SK-N-SH (cell line): ENCODE measurements at regions not wholly inside any gene's neighbourhood (a gene's known extent, or its start where the extent isn't known, plus 50 kb on each side); places are given as distances from the start of the nearest gene placed in this dataset.

ENCODE experiments used
- CTCF ChIA-PET: fragments of 300-600, 350-600 bp; formaldehyde crosslinking; extraction: SDS; loops from one replicate; lab custom pipeline; 2021; lab: Yijun Ruan, JAX
- POLR2A ChIA-PET: fragments of 350-600 bp; sonication (Branson Sonifier 250); formaldehyde crosslinking; extraction: SDS; loops from one replicate; lab custom pipeline; 2020; ENCODE audit warnings: antibody characterized with exemption, inconsistent platforms; lab: Yijun Ruan, JAX
- DNase-seq: peaks from one replicate; pipeline ENCODE4 v3.0.0; 2012
- H2AFZ ChIP-seq: fragments of 200-600 bp; sonication (generic); 2 replicates; pipeline ENCODE4 v1.8.1; 2016; ENCODE audit warnings: antibody characterized with exemption, mild to moderate bottlenecking, low read depth
- H3F3A ChIP-seq: fragments of 200-600 bp; sonication (generic); replicated peaks from 2 replicates; pipeline ENCODE3; 2016; ENCODE audit warnings: antibody characterized with exemption, mild to moderate bottlenecking; ENCODE audit not compliant: insufficient read depth
- H3K27ac ChIP-seq, 2 experiments: fragments of 200-500 bp in 1 of 2; fragments of 200-600 bp in 1 of 2; sonication (Bioruptor generic) in 1 of 2; sonication (generic), shearing (Covaris generic) in 1 of 2; 2 replicates each; pipeline versions ENCODE4 v1.5.1 to v1.6.1; 2014 to 2016; ENCODE audit warnings: low read depth in 2 of 2, inconsistent platforms in 1 of 2, low read length in 1 of 2, mild to moderate bottlenecking in 1 of 2, mixed read lengths in 1 of 2
- H3K27me3 ChIP-seq: fragments of 200-600 bp; sonication (generic), shearing (Covaris generic); 2 replicates; pipeline ENCODE4 v1.6.1; 2016; ENCODE audit warnings: mixed run types; ENCODE audit not compliant: insufficient read depth
- H3K36me3 ChIP-seq, 2 experiments: fragments of 200-500 bp in 1 of 2; fragments of 200-600 bp in 1 of 2; sonication (Bioruptor generic) in 1 of 2; sonication (generic) in 1 of 2; replicated peaks in 1 of 2; 2 replicates each; pipeline versions ENCODE3 to v1.5.1; 2014 to 2016; ENCODE audit warnings: low read length in 1 of 2, mild to moderate bottlenecking in 1 of 2; ENCODE audit not compliant: insufficient read depth in 2 of 2, control insufficient read depth in 1 of 2
- H3K4me1 ChIP-seq, 2 experiments: fragments of 200-500 bp in 1 of 2; fragments of 200-600 bp in 1 of 2; sonication (Bioruptor generic) in 1 of 2; sonication (generic), shearing (Covaris generic) in 1 of 2; 2 replicates each; pipeline versions ENCODE4 v1.5.1 to v1.6.1; 2014 to 2016; ENCODE audit warnings: low read depth in 1 of 2, low read length in 1 of 2, mixed run types in 1 of 2; ENCODE audit not compliant: insufficient read depth in 2 of 2, control insufficient read depth in 1 of 2
- H3K4me2 ChIP-seq: fragments of 200-600 bp; sonication (generic), shearing (Covaris generic); 2 replicates; pipeline ENCODE4 v1.6.1; 2017; ENCODE audit warnings: mixed run types
- H3K4me3 ChIP-seq, 2 experiments: fragments of 200-500 bp in 1 of 2; fragments of 200-600 bp in 1 of 2; sonication (Bioruptor generic) in 1 of 2; sonication (generic), shearing (Covaris generic) in 1 of 2; 2 replicates each; pipeline versions ENCODE4 v1.5.1 to v1.8.1; 2014 to 2016; ENCODE audit warnings: low read depth in 2 of 2, inconsistent platforms in 1 of 2, low read length in 1 of 2, mild to moderate bottlenecking in 1 of 2, mixed read lengths in 1 of 2, moderate library complexity in 1 of 2
- H3K79me2 ChIP-seq: fragments of 200-600 bp; sonication (generic); 2 replicates; pipeline ENCODE4 v1.8.1; 2017; ENCODE audit warnings: mild to moderate bottlenecking; ENCODE audit not compliant: insufficient read depth
- H3K9ac ChIP-seq: fragments of 200-600 bp; sonication (generic); 2 replicates; pipeline ENCODE4 v1.6.1; 2017; ENCODE audit warnings: mixed run types
- H3K9me2 ChIP-seq: fragments of 200-600 bp; sonication (generic); 2 replicates; pipeline ENCODE4 v1.6.1; 2017; ENCODE audit warnings: mixed run types
- H3K9me3 ChIP-seq: fragments of 200-600 bp; sonication (generic); 2 replicates; pipeline ENCODE4 v1.6.1; 2017; ENCODE audit warnings: mixed run types, mild to moderate bottlenecking, moderate library complexity
- H4K20me1 ChIP-seq: fragments of 200-600 bp; sonication (generic); 2 replicates; pipeline ENCODE4 v1.6.1; 2017; ENCODE audit warnings: mild to moderate bottlenecking, mixed run types; ENCODE audit not compliant: insufficient read depth
- EP300 ChIP-seq, 2 experiments: IDR thresholded peaks; 2 replicates each; pipeline versions ENCODE4 v1.4.0 to v1.6.1; 2012; ENCODE audit warnings: borderline replicate concordance in 1 of 2, low read depth in 1 of 2, low read length in 1 of 2
- PBX3 ChIP-seq: IDR thresholded peaks from 2 replicates; pipeline ENCODE4; 2012
- REST ChIP-seq: IDR thresholded peaks from 2 replicates; pipeline ENCODE4 v1.6.1; 2012; ENCODE audit warnings: mild to moderate bottlenecking, low read depth, low read length, moderate library complexity
- RFX5 ChIP-seq: IDR thresholded peaks from 2 replicates; pipeline ENCODE4 v1.6.1; 2012; ENCODE audit warnings: mild to moderate bottlenecking, improper control_type of control experiment, low read length
- RXRA ChIP-seq: IDR thresholded peaks from 2 replicates; pipeline ENCODE4 v1.4.0; 2012; ENCODE audit warnings: low read depth, mild to moderate bottlenecking, borderline replicate concordance
- TAF1 ChIP-seq: IDR thresholded peaks from 2 replicates; pipeline ENCODE4 v1.6.1; 2012; ENCODE audit warnings: low read depth, mild to moderate bottlenecking, low read length, moderate library complexity, borderline replicate concordance
- WGBS: methylation state at CpG from one replicate; pipeline ENCODE4 v1.1.6; 2017; ENCODE audit warnings: low lambda C conversion rate; 5-methylcytosine and 5-hydroxymethylcytosine counted together

DNA sequence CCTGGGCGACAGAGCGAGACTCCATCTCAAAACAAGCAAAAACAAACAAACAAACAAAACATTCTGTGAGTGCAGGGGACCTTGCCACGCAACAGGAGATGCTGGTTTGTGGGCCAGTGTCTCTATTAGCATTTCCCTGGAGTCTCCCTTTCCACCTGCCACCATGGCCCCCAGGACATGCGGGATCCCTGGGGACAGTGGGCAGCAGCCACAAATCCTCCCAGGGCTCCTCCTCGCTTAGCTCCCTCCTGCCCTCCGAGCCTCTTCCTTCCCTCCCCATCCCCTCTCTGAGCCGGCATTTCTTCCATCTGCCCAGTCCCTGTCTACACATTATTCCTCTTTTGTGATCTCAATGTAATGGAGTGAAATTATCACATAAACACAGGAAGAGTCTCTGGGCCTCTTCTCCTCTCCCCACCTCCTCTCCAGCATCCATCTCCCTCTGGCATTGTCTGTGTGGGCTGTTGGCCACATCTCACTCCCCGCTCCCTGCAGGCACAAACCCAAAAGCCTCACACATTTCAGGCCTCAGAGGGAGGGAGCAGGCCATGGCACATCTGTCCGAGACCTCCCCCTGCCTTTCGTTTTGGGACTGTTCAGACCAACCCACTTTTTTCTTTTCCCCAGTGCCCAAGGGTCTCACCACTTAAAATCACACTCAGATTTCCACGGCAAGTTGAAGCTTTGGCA is 144.3 kb downstream of the MIS18A start:
- CTCF ChIA-PET, result interaction anchor here (0.9 to 1.8 kb wide), 3 partner anchors 52 to 268 kb away, joined by 3 to 7 read pairs (median 3); no protein-coding TSS in a partner anchor

More for the DNA sequence above, 144.3 kb downstream of the MIS18A start:
- H3K4me1 ChIP-seq, result peaks cover 0 to 11% of the 10 kb centered on the region in 2 experiments; a peak in 1 of 4 replicates
- no peak for TF ChIP-seq RXRA
- no peak for TF ChIP-seq REST
- no peak for TF ChIP-seq EP300 (IDR thresholded peaks at IDR 0.05; ENCODE audit: borderline replicate concordance in 1 of 2, low read depth in 1 of 2, low read length in 1 of 2)
- no peak for TF ChIP-seq TAF1
- TF ChIP-seq PBX3, result no peak
- TF ChIP-seq RFX5, result no peak
- H3K9me2 ChIP-seq, result no peaks in the 10 kb centered on the region
- no peak overlapping the region for H3K4me3 ChIP-seq
- WGBS, result 75% methylated on average over 10 of the region's 11 CpGs
- no peaks in the 10 kb centered on the region for H3K27me3 ChIP-seq
- no peaks in the 10 kb centered on the region for H4K20me1 ChIP-seq
- H3K9me3 ChIP-seq, result no peaks in the 10 kb centered on the region
- H3K9ac ChIP-seq, result no peak overlapping the region
- H2AFZ ChIP-seq, result no peak overlapping the region
- no peak for DNase-seq
- POLR2A ChIA-PET, result no interaction called here
- no peaks in the 10 kb centered on the region for H3F3A ChIP-seq
- H3K36me3 ChIP-seq, result no peaks in the 10 kb centered on the region
- no peak overlapping the region for H3K4me2 ChIP-seq
- H3K79me2 ChIP-seq, result no peaks in the 10 kb centered on the region
- no peak overlapping the region for H3K27ac ChIP-seq
